PC-3 (cell line): ENCODE measurements at regions not wholly inside any gene's neighbourhood (a gene's known extent, or its start where the extent isn't known, plus 50 kb on each side); places are given as distances from the start of the nearest gene placed in this dataset.

Experiments used
- ATAC-seq: fragments of 200-7000 bp; cut with Tn5 transposase; 2 replicates; pipeline ENCODE4 v1.9.1; 2020; ENCODE audit warnings: mild to moderate bottlenecking, moderate library complexity
- BruUV-seq: library from RNA; stranded (reverse); fragments of 400-500 nt; replicated peaks from 2 replicates; lab custom pipeline; 2021; lab: Mats Ljungman, UMichigan
- CTCF ChIA-PET: fragments of 300-600 bp; sonication (Branson Sonifier 250); formaldehyde crosslinking; loops from one replicate; lab custom pipeline; 2022; ENCODE audit warnings: antibody characterized with exemption; lab: Charles Lee
- POLR2A ChIA-PET: fragments of 300-600 bp; sonication (Branson Sonifier 250); formaldehyde crosslinking; loops from one replicate; lab custom pipeline; 2022; ENCODE audit warnings: antibody characterized with exemption; ENCODE audit not compliant: unreplicated experiment; lab: Charles Lee
- DNase-seq: peaks from one replicate; pipeline ENCODE4 v3.0.0-alpha.2; 2015
- H2AFZ ChIP-seq: fragments of 300-600 bp; sonication (generic); 2 replicates; pipeline ENCODE4 v1.6.0; 2016; ENCODE audit warnings: antibody characterized with exemption, low read length
- H3F3A ChIP-seq: fragments of 300-600 bp; sonication (generic); one replicate; pipeline ENCODE4 v1.6.0; 2017; ENCODE audit warnings: antibody characterized with exemption, low read length, control low read depth, mild to moderate bottlenecking; ENCODE audit not compliant: unreplicated experiment
- H3K27ac ChIP-seq: fragments of 300-600 bp; sonication (generic); 2 replicates; pipeline ENCODE4 v1.5.1; 2016; ENCODE audit warnings: mild to moderate bottlenecking, low read length
- H3K27me3 ChIP-seq: fragments of 300-600 bp; sonication (generic); 2 replicates; pipeline ENCODE4 v1.6.1; 2016; ENCODE audit warnings: low read length, mixed read lengths
- H3K36me3 ChIP-seq: fragments of 300-600 bp; sonication (generic); 2 replicates; pipeline ENCODE4 v1.6.1; 2016; ENCODE audit warnings: low read depth, mixed run types, low read length, mixed read lengths
- H3K4me1 ChIP-seq: fragments of 300-600 bp; sonication (generic); 2 replicates; pipeline ENCODE4 v1.5.1; 2016; ENCODE audit warnings: low read length; ENCODE audit not compliant: insufficient read depth
- H3K4me2 ChIP-seq: fragments of 300-600 bp; sonication (generic); 2 replicates; pipeline ENCODE4 v1.6.0; 2016; ENCODE audit warnings: low read length
- H3K4me3 ChIP-seq: fragments of 300-600 bp; sonication (generic); 2 replicates; pipeline ENCODE4 v1.5.1; 2016; ENCODE audit warnings: mild to moderate bottlenecking, low read length, mixed read lengths
- H3K79me2 ChIP-seq: fragments of 300-600 bp; sonication (generic); 2 replicates; pipeline ENCODE4 v1.6.1; 2017; ENCODE audit warnings: low read length, mixed read lengths
- H3K9ac ChIP-seq: fragments of 300-600 bp; sonication (generic); 2 replicates; pipeline ENCODE4 v1.6.0; 2016; ENCODE audit warnings: mild to moderate bottlenecking, low read length
- H3K9me2 ChIP-seq: fragments of 300-600 bp; sonication (generic); replicated peaks from 2 replicates; pipeline ENCODE4 v1.6.1; 2016; ENCODE audit warnings: mixed run types, low read length, mixed read lengths
- H3K9me3 ChIP-seq: fragments of 300-600 bp; sonication (generic); 2 replicates; pipeline ENCODE4 v1.6.1; 2016; ENCODE audit warnings: low read length, mixed read lengths
- H4K20me1 ChIP-seq: fragments of 300-600 bp; sonication (generic); 2 replicates; pipeline ENCODE4 v1.6.1; 2016; ENCODE audit warnings: low read length, mixed read lengths
- CTCF ChIP-seq: fragments of 300-600 bp; sonication (generic); conservative IDR thresholded peaks from 2 replicates; pipeline ENCODE4 v1.5.1; 2017; ENCODE audit warnings: antibody characterized with exemption, low read depth, mild to moderate bottlenecking, low read length
- EZH2 ChIP-seq: fragments of 300-600 bp; sonication (generic); IDR thresholded peaks from one replicate; pipeline ENCODE4 v1.6.1; 2017; ENCODE audit warnings: antibody characterized with exemption, mild to moderate bottlenecking, low read length; ENCODE audit not compliant: unreplicated experiment
- EZH2phosphoT487 ChIP-seq: fragments of 300-600 bp; sonication (generic); IDR thresholded peaks from 2 replicates; pipeline ENCODE4 v1.6.1; 2018; ENCODE audit warnings: mild to moderate bottlenecking, antibody characterized with exemption, low read length, borderline replicate concordance
- intact Hi-C: fragments of 100-400 bp; cut with micrococcal nuclease; formaldehyde crosslinking; loops from 2 replicates; pipeline ENCODE4 v1.9.0; 2023

DNA sequence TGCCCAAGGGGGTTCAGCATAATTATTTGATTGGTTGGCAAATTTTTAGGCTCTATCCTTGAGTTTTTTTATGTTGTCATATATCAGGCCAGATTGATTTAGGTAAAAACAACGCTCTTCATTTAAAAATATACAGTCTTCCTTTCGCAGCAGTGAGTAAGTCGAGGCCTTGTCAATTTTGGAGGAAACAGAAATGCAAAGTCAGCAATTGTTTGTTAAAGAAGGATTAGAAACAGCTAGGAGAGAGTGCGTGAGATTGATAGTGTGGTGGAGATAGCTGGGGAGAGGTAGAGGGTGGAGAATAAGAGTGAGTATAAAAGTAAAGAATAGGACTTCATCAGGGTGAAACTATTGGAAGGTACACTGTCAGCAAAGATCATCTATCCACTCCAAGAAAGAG is 830.8 kb downstream of the LUZP2 start:
- H3K9me2 ChIP-seq, result no peaks in the 10 kb centered on the region
- intact Hi-C loops, result no loop called here
- H3F3A ChIP-seq, result no peaks in the 10 kb centered on the region
- ATAC-seq, result no peak
- H3K36me3 ChIP-seq, result no peaks in the 10 kb centered on the region
- no peak overlapping the region for H3K27ac ChIP-seq
- no peak overlapping the region for H2AFZ ChIP-seq
- ChIA-PET POLR2A (no interaction called here), CTCF (no interaction called here)
- no peaks in the 10 kb centered on the region for H3K9me3 ChIP-seq
- H4K20me1 ChIP-seq, result no peaks in the 10 kb centered on the region
- no peak overlapping the region for H3K4me2 ChIP-seq
- H3K4me1 ChIP-seq, result no peaks in the 10 kb centered on the region
- H3K27me3 ChIP-seq, result no peaks in the 10 kb centered on the region
- TF ChIP-seq EZH2phosphoT487 (no peak), CTCF (no peak), EZH2 (no peak)
- no TSS peak for BruUV-seq
- H3K4me3 ChIP-seq, result no peak overlapping the region
- H3K79me2 ChIP-seq, result no peaks in the 10 kb centered on the region
- H3K9ac ChIP-seq, result no peak overlapping the region
- no peak for DNase-seq

DNA sequence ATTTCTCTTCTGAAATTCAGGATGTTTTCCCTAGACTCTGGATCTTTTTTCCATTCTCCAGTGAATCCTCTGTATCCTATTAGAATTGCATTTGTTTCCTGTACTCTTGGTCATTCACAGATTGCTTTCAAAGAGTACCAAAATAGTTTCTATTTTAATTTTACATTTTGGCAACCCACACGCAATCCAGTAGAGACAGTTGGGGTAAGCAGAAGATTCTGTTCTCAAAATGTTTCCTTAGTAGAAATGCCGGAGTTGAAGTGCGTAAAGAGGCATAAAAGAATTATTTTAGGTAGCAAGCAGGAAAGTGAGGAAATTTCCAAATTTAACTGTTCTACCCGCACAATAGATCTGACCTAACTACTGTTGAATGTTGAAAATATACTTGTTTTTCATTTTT is 842.4 kb downstream of the LUZP2 start:
- TF ChIP-seq EZH2 (no peak), CTCF (no peak), EZH2phosphoT487 (no peak)
- no peaks in the 10 kb centered on the region for H3K27me3 ChIP-seq
- CTCF ChIA-PET, result no interaction called here
- H3F3A ChIP-seq, result no peaks in the 10 kb centered on the region
- no peak overlapping the region for H3K9ac ChIP-seq
- no peak for ATAC-seq
- H3K4me3 ChIP-seq, result no peak overlapping the region
- BruUV-seq, result no TSS peak
- no peaks in the 10 kb centered on the region for H3K4me1 ChIP-seq
- no peak for DNase-seq
- H3K9me2 ChIP-seq, result no peaks in the 10 kb centered on the region
- no peak overlapping the region for H3K4me2 ChIP-seq
- H4K20me1 ChIP-seq, result no peaks in the 10 kb centered on the region
- H3K79me2 ChIP-seq, result no peaks in the 10 kb centered on the region
- intact Hi-C loops, result no loop called here
- no peak overlapping the region for H3K27ac ChIP-seq
- no peaks in the 10 kb centered on the region for H3K36me3 ChIP-seq
- H3K9me3 ChIP-seq, result no peaks in the 10 kb centered on the region
- no peak overlapping the region for H2AFZ ChIP-seq
- POLR2A ChIA-PET, result no interaction called here

GRCh38 chr11:25349537-25349936 is 852.7 kb downstream of the LUZP2 start:
- no peaks in the 10 kb centered on the region for H3K4me1 ChIP-seq
- no peaks in the 10 kb centered on the region for H3K27me3 ChIP-seq
- no peaks in the 10 kb centered on the region for H3K79me2 ChIP-seq
- TF ChIP-seq CTCF, result no peak
- H3K4me2 ChIP-seq, result no peak overlapping the region
- intact Hi-C loops, result loop anchor here (5.0 kb wide), 1 partner anchor 383 kb away; no protein-coding TSS in a partner anchor
- BruUV-seq, result no TSS peak
- H3F3A ChIP-seq, result no peaks in the 10 kb centered on the region
- no peaks in the 10 kb centered on the region for H3K9me2 ChIP-seq
- H3K36me3 ChIP-seq, result no peaks in the 10 kb centered on the region
- ChIA-PET CTCF (interaction anchor here (0.6 kb wide), 1 partner anchor 384 kb away, joined by 3 read pairs; no protein-coding TSS in a partner anchor), POLR2A (no interaction called here)
- H3K9me3 ChIP-seq, result no peaks in the 10 kb centered on the region
- H2AFZ ChIP-seq, result no peak overlapping the region
- DNase-seq (no peak), ATAC-seq (no peak)
- H3K9ac ChIP-seq, result no peak overlapping the region
- H4K20me1 ChIP-seq, result no peaks in the 10 kb centered on the region
- no peak overlapping the region for H3K4me3 ChIP-seq
- no peak overlapping the region for H3K27ac ChIP-seq
